SK-MEL-5 (cell line): ENCODE measurements at regions not wholly inside any gene's neighbourhood (a gene's known extent, or its start where the extent isn't known, plus 50 kb on each side); places are given as distances from the start of the nearest gene placed in this dataset.
"Not testable (repeated sequence)": the region's sequence is repeated elsewhere in the genome, so short reads cannot be mapped to it uniquely, and the experiment has no call there.

Experiments
- DNase-seq: peaks from one replicate; pipeline ENCODE4 v3.0.0-alpha.2; 2016; ENCODE audit warnings: low read depth, low spot score
- in situ Hi-C: cut with HindIII; loops from 2 replicates; pipeline ENCODE4 v1.10.0; 2016; ENCODE audit warnings: low sequenced_read_pairs, high pct_unique_total_duplicates, low pct_unique_long_range_greater_than_20kb

DNA sequence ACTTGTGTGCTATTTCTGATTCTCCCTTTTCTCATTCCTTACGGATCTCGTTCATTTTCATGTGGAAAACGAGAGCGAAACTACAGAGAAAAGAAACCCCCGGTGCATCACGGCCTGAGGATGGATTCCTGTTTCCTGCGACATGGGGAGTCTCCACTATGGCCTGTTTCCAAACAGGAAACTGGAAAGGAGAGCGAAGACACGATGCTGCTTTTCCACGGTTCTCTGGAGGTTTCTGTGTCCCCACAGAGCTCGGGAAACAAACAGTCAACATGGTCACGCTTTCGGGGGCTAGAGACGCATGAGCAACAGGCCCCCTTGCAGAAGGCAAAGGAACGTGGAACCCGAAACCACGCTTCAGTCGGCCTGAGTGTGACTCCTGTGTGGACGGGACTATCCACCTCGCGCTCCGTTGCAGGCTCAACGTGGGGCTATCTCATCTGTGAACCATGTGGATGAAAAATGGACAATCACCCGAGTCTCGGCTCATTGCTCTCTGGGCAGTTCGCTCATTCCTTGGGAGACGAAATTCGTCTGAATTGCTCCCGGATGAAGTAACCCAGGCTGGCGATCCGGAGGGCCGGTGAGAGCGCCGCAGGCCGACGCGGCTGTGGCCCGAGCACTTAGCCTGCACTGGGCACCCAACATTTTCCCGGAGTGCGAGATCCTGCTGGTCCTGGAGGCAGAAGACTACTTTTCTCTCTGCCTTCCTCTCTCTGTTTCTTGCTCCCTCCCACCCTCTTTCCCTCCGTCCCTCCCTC lies 3923.2 kb upstream of the OR11H1 start:
- DNase-seq, in situ Hi-C loops: not testable (repeated sequence)

- DNase-seq = no peak
- in situ Hi-C loops = no loop called here
Observed at GRCh38 chr22:11605468-11605981, 3922.5 kb upstream of the OR11H1 start.

DNA sequence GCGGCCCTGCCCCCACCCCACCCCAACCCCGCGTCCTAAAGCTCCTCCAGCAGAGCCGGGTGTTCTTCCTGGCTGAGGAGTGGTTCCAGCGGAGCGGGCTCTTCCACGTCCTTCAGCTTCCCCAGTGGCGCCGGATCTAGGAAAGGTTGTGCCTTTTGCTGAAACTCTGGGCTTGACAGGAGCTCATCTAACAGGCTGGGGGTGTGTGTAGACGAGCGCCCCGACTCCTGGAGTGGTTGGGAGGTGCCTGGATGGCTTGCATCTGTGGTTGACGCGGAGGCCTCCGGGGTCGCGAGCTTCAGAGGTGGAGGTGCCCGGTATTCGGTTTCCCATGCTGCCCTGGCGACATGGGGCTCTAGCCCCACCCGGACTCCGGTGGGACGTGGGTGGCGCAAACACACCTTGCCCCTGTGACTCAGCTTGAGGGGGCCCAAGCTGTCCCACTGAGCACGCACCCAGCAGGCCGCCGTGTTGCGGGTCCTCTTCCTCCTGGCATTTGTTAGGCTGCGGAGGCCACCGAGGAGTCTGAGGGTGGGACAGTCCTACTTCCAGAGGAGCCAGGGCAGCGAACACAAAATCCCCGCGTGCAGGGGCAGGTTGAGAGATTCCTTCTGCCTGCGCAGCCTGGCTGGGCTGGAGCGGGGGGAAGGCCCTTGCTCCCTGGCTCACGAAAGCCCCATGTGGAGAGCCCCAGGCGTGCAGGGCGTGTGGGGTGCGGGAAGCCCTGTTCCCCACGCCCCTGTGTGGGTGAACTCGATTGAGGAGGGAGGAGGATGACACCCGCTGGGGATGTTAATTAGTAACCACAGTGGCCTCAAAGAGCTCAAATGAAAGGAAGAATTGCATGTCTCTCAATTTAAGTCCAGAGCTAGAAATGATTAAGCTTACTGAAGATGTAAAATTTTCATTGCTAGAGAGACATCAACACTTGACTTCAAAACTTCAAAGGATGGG lies 3921.7 kb upstream of the OR11H1 start:
- in situ Hi-C loops, DNase-seq: not testable (repeated sequence)

DNA sequence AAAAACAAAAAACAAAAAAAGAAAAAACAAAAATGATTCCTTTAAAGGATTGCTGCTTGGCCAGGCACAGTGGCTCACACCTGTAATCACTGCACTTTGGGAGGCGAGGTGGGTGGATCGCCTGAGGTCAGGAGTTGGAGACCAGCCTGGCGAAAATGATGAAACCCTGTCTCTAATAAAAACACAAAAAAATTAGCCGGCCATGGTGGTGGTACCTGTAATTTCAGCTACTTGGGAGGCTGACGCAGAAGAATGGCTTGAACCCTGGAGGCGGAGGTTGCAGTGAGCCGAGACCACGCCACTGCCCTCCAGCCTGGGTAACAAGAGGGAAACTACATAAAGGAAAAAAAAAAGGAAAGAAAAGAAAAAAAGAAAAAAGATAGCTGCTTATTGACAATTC lies 3920.8 kb upstream of the OR11H1 start:
- in situ Hi-C loops, DNase-seq: not testable (repeated sequence)

DNA sequence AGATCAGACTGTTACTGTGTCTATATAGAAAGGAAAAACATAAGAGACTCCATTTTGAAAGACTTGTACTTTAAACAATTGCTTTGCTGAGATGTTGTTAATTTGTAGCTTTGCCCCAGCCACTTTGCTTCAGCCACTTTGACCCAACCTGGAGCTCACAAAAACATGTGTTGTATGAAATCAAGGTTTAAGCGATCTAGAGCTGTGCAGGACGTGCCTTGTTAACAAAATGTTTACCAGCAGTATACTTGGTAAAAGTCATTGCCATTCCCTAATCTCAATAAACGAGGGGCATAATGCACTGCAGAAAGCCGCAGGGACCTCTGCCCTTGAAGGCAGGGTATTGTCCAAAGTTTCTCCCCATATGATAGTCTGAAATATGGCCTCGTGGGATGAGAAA lies 3919.5 kb upstream of the OR11H1 start:
- DNase-seq, in situ Hi-C loops: not testable (repeated sequence)

GRCh38 chr22:11609193-11609592 lies 3918.8 kb upstream of the OR11H1 start:
- in situ Hi-C loops, DNase-seq: not testable (repeated sequence)

GRCh38 chr22:11611280-11611679 lies 3916.7 kb upstream of the OR11H1 start:
- DNase-seq, in situ Hi-C loops: not testable (repeated sequence)

DNA sequence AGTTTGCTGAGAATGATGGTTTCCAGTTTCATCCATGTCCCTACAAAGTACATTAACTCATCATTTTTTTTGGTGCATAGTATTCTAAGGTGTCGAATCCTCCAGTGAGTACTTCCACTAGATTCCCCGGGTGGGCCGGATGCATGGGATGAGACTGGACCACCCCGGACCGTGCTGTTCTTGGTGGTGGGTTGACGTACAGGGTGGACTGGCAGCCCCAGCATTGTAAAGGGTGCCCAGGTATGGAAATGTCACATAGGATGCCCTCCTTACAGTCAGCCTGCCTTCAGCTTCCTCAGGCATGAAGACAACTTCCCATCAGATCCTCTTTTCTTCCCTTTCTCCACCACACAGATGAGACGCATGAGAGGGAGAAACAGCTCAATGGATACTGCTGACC lies 3916.1 kb upstream of the OR11H1 start:
- DNase-seq, in situ Hi-C loops: not testable (repeated sequence)

DNA sequence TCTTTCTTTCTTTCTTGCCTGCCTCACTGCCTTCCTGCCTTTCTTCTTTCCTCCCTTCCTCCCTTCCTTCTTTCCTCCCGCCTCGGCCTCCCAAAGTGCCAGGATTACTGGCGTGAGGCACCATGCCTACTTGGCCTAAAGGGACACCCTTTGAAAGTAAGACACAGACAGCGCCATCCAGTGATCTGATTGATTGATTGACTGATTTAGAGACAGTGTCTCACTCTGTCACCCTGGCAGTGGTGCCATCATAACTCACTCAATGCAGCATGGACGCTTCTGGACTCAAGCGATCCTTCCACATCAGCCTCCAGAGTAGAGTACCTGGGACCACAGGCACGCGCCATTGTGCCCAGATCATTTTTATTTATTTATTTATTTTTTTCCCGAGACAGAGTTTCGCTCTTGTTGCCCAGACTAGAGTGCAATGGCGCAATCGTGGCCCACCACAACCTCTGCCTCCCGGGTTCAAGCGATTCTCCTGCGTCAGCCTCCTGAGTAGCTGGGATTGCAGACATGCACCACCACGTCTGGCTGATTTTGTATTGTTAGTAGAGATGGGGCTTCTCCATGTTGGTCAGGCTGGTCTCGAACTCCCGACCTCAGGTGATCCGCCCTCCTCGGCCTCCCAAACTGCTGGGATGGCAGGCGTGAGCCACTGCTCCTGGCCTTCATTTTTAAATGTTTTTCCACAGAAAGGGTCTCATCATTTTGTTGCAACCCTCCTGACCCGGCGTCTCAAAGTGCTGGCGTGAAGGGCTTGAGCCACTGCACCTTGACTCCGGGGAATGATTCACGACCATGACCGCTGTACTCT lies 3914.7 kb upstream of the OR11H1 start:
- in situ Hi-C loops, DNase-seq: not testable (repeated sequence)

- no peak for DNase-seq
- in situ Hi-C loops = no loop called here
Observed at GRCh38 chr22:11613898-11614755, 3913.9 kb upstream of the OR11H1 start.

- in situ Hi-C loops, DNase-seq: not testable (repeated sequence)
Observed at GRCh38 chr22:11614798-11615433, 3913.1 kb upstream of the OR11H1 start.

DNA sequence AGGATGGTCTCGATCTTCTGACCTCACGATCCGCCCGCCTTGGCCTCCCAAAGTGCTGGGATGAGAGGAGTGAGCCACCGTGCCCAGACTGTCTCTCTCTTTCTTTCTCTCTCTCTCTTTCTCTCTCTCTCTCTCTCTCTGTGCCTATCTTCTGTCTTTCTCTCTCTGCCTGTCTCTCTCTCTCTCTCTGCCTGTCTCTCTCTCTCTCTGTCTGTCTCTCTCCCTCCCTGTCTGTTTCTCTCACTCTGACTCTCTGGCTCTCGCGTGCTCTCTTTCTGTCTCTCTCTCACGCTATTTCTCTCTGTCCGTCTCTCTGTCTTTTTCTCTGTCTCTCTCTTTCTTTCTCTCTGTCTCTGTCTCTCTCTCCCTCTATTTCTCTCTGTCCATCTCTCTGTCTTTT lies 3911.2 kb upstream of the OR11H1 start:
- no peak for DNase-seq
- in situ Hi-C loops = no loop called here

GRCh38 chr22:11618322-11618662 lies 3909.7 kb upstream of the OR11H1 start:
- in situ Hi-C loops, DNase-seq: not testable (repeated sequence)

GRCh38 chr22:11618688-11619087 lies 3909.3 kb upstream of the OR11H1 start:
- DNase-seq, in situ Hi-C loops: not testable (repeated sequence)

DNA sequence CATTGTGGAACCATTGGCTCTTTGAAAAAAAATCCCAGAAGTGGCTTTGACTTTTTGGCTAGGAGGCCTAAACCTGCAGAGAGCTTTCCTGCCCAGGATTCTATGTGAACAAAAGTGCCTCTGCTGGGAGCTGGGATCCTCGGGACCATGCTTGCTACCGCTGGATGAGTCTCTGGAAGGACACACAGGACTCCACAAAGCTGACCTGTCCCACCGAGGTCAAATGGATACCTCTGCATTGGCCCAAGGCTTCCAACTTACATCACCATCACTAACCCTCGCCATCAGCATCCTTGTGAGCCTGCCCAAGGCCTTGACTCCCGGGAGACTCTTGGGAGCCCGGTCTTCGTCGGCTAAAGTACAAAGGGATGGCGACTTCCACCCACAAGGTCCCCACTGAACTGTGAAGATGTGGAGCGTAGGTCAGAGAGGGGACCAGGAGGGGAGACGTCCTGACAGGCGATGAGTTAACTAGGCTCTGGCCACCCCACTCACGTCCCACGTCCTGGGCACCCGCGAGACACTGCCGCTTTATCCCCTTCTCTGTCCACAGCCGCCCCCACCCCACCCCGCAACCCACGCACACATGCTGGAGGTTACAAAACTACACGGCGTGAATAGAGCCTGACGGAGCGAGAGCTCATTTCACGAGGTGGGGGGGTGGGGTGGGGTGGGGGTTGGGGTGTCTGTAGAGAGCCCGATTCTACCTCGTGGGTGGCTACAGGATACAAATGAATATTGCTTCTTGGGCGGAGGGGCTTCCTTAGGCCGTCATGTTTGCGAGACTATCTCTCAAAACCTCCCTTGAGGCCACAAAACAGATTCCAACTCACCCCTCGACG lies 3906.8 kb upstream of the OR11H1 start:
- in situ Hi-C loops, DNase-seq: not testable (repeated sequence)
